ENCODE measurements at regions not wholly inside any gene's neighbourhood (a gene's known extent, or its start where the extent isn't known, plus 50 kb on each side); places are given as distances from the start of the nearest gene placed in this dataset.

GRCh38 chr15:95822961-95823360 is 507.5 kb upstream of the NR2F2 start:
- no peak for DNase-seq

- no peak for DNase-seq
Observed at GRCh38 chr15:95825208-95825607, 505.3 kb upstream of the NR2F2 start.

- DNase-seq: no peak
Observed at GRCh38 chr15:95825671-95826411, 504.7 kb upstream of the NR2F2 start.

- DNase-seq: no peak
Observed at GRCh38 chr15:95826412-95827195, 503.9 kb upstream of the NR2F2 start.

GRCh38 chr15:95829062-95829461 is 501.4 kb upstream of the NR2F2 start:
- DNase-seq: no peak

GRCh38 chr15:95830281-95830680 is 500.2 kb upstream of the NR2F2 start:
- no peak for DNase-seq

- DNase-seq: no peak
Observed at GRCh38 chr15:95832668-95833067, 497.8 kb upstream of the NR2F2 start.

- no peak for DNase-seq
Observed at GRCh38 chr15:95834028-95834804, 496.3 kb upstream of the NR2F2 start.

GRCh38 chr15:95836536-95836935 is 494.0 kb upstream of the NR2F2 start:
- DNase-seq: no peak

- no peak for DNase-seq
Observed at GRCh38 chr15:95837341-95838004, 493.0 kb upstream of the NR2F2 start.

- peak; percentile 17 for DNase-seq
Observed at GRCh38 chr15:95839367-95839782, 491.1 kb upstream of the NR2F2 start.

GRCh38 chr15:95840004-95840403 is 490.5 kb upstream of the NR2F2 start:
- DNase-seq: no peak

GRCh38 chr15:95840855-95841254 is 489.6 kb upstream of the NR2F2 start:
- no peak for DNase-seq

- no peak for DNase-seq
Observed at GRCh38 chr15:95842576-95842975, 487.9 kb upstream of the NR2F2 start.

- no peak for DNase-seq
Observed at GRCh38 chr15:95843241-95843910, 487.1 kb upstream of the NR2F2 start.

- no peak for DNase-seq
Observed at GRCh38 chr15:95845862-95846515, 484.5 kb upstream of the NR2F2 start.

- no peak for DNase-seq
Observed at GRCh38 chr15:95848126-95848525, 482.4 kb upstream of the NR2F2 start.

- no peak for DNase-seq
Observed at GRCh38 chr15:95850837-95851236, 479.7 kb upstream of the NR2F2 start.

GRCh38 chr15:95853350-95853749 is 477.1 kb upstream of the NR2F2 start:
- no peak for DNase-seq

GRCh38 chr15:95857124-95857757 is 473.3 kb upstream of the NR2F2 start:
- DNase-seq: no peak

- DNase-seq: no peak
Observed at GRCh38 chr15:95857758-95858157, 472.7 kb upstream of the NR2F2 start.
